Coronary artery (tissue), 2 donors: ENCODE measurements at regions not wholly inside any gene's neighbourhood (a gene's known extent, or its start where the extent isn't known, plus 50 kb on each side); places are given as distances from the start of the nearest gene placed in this dataset.
"Not testable (repeated sequence)": the region's sequence is repeated elsewhere in the genome, so short reads cannot be mapped to it uniquely, and the experiment has no call there.

ENCODE experiments used
- DNase-seq: peaks from one replicate; pipeline ENCODE4 v3.0.0-alpha.2; 2017; ENCODE audit warnings: low spot score
- H3K27ac ChIP-seq, 2 donors: fragments of 200-600 bp; sonication (generic); one replicate each; pipeline ENCODE4 v1.5.1; 2016 to 2019
- H3K4me3 ChIP-seq: fragments of 200-600 bp; sonication (generic); 2 replicates; pipeline ENCODE4 v1.5.1; 2016; ENCODE audit warnings: mild to moderate bottlenecking, moderate library complexity
- TF ChIP-seq, protein P1 (sequence below): fragments of 200-600 bp; sonication (generic); IDR thresholded peaks from one replicate; pipeline ENCODE4 v1.5.1; 2019; ENCODE audit warnings: antibody characterized with exemption

DNA sequence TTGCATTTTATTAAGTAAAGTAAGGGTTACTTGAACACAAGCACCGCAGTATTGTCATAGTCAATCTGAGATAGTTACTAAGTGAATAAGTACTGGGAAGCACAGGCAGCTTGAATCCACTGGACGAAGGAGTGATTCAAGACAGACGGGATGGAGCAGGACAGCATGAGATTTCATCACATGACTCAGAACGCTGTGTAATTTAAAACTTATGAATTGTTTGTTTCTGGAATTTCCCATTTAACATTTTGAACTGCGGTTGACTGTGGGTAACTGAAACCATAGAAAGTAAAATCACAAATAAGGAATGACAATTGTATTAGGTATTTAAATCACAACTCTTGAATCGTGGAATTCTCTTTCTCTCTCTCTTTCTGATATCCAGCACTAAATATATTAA lies 1630.4 kb upstream of the SEL1L start:
- no peak for DNase-seq
- Histone ChIP-seq H3K27ac (no peak overlapping the region), H3K4me3 (no peak overlapping the region)
- TF ChIP-seq, protein P1, sequence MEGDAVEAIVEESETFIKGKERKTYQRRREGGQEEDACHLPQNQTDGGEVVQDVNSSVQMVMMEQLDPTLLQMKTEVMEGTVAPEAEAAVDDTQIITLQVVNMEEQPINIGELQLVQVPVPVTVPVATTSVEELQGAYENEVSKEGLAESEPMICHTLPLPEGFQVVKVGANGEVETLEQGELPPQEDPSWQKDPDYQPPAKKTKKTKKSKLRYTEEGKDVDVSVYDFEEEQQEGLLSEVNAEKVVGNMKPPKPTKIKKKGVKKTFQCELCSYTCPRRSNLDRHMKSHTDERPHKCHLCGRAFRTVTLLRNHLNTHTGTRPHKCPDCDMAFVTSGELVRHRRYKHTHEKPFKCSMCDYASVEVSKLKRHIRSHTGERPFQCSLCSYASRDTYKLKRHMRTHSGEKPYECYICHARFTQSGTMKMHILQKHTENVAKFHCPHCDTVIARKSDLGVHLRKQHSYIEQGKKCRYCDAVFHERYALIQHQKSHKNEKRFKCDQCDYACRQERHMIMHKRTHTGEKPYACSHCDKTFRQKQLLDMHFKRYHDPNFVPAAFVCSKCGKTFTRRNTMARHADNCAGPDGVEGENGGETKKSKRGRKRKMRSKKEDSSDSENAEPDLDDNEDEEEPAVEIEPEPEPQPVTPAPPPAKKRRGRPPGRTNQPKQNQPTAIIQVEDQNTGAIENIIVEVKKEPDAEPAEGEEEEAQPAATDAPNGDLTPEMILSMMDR: no peak

DNA sequence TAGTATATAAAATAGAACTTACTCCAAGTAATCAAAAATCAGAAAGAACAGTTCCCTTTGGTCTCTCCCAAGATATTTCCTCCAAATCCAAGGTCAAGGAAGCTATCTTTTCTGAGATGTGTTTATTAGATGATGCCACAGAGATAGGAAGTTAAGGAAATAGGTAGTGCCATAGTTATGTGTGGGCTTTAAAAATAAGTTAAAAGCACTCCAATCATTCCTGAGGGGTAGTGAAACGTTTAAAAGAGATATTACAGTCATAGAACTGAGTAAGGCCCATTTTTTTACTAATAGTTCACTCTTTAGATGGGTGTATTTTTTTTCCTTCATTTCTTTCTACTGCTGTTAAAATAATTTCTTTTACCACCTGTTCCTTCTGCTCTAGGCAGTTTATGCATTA lies 1630.9 kb upstream of the SEL1L start:
- H3K4me3 ChIP-seq: no peak overlapping the region
- H3K27ac ChIP-seq: no peak overlapping the region
- no peak for DNase-seq

DNA sequence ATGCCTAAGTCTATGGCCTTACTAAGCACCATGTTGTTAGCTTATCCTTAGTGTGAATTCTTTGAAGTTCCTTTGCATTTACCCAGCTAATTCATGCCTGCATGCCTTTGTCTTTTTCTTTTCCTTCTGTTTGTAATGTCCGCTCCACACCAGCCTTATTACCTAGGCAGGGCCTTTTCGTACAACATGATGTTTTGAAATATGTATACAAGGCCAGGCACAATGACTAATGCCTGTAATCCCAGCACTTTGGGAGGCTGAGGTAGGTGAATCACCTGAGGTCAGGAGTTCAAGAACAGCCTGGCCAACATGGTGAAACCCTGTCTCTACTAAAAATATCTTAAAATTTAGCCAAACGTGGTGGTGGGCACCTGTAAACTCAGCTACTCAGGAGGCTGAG lies 1636.5 kb upstream of the SEL1L start:
- TF ChIP-seq, protein P1: no peak
- H3K4me3 ChIP-seq: no peak overlapping the region
- DNase-seq: no peak
- no peak overlapping the region for H3K27ac ChIP-seq

More for the DNA sequence above, 1630.9 kb upstream of the SEL1L start:
- TF ChIP-seq, protein P1: no peak

DNA sequence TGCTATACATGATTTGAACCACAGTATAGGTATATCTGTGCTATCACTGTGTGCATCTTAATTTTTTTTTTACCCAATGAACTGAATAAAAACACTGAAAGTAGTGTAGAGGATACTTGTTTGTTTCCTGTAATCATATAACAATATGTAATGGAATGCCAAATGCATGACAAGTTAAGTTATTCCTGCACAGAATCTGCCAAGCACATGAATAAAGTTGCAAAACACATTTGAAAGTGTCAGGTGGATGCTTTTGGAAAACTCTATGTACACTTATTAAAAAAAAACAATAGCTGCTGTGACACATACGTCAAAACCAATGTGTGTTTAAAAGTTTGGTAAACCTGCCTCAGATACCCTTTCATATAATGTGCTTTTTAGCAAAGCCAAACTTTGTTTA lies 1638.1 kb upstream of the SEL1L start:
- Histone ChIP-seq H3K4me3 (no peak overlapping the region), H3K27ac (no peak overlapping the region)
- no peak for DNase-seq
- TF ChIP-seq, protein P1: no peak

DNA sequence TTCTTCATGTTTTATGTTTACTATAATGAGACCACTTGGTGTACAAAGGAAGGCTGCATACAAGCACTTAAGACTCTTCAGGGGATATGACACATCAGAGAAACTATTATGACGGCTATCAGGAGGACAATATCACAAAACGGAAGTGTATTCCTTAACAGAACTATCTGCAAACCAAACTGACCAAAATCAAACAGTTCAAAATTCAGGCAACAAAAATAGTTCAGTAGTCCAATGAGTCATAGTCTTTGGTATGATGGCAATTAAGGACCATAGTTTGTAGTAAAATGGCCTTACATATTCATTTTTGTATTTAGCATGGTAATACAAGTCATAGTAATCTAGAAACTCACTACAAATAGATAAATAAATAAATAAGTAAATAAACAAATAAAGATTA lies 1638.7 kb upstream of the SEL1L start:
- no peak overlapping the region for H3K27ac ChIP-seq
- TF ChIP-seq, protein P1: no peak
- H3K4me3 ChIP-seq: no peak overlapping the region
- DNase-seq: no peak

DNA sequence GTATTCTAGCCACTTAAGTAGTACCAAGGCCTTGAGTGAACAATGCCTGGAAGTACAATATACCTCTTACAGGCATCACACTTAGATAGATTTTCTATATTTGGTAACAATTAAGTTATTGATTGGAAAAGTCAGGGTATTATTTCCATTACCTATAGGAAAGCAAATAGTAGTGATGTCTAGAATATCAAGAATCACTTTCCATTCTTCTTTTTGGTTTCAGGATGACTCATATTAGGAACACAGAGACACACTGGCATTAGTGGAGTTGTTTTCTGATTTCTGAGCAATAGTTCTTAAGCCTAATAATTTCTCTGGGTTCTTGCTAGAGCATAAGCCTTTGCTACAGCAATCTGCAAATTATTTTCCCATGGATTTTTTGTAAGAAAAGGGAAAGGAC lies 1640.0 kb upstream of the SEL1L start:
- TF ChIP-seq, protein P1: no peak
- no peak for DNase-seq
- Histone ChIP-seq H3K4me3 (no peak overlapping the region), H3K27ac (no peak overlapping the region)

DNA sequence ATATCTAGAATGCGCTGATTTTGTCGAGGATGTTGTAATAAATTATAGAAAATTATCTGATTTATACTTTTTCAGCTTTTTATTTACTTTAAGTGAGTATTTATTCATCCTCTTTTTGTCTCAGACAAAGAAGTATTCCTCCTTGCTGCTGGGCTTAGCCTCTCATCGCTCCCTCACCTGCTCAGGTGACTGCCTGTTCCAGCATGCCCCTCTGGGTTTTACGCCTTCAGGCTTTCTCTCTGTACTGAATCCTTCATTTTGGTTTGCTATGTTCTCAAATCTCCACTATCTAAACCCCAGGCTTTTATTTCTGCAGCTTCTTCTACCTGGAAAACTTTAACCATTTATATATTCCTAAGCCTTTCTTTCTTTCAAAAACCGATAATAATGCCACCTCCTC lies 1650.9 kb upstream of the SEL1L start:
- Histone ChIP-seq H3K27ac (no peak overlapping the region), H3K4me3 (no peak overlapping the region)
- TF ChIP-seq, protein P1: no peak
- DNase-seq: no peak

DNA sequence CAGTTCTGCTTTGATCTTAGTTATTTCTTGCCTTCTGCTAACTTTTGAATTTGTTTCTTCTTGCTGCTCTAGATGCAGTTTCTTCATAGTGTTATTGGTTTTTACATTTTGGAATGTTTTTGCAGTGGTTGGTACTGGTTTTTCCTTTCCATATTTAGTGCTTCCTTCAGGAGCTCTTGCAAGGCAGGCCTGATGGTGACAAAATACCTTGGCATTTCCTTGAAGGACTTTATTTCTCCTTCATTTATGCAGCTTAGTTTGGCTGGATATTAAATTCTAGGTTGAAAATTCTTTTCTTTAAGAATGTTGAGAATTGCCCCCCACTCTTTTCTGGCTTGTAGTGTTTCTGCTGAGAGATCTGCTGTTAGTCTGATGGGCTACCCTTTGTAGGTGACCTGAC lies 1654.7 kb upstream of the SEL1L start:
- H3K4me3 ChIP-seq, H3K27ac ChIP-seq: not testable (repeated sequence)

More for the DNA sequence above, 1654.7 kb upstream of the SEL1L start:
- not testable (repeated sequence) for DNase-seq
